ENCODE measurements at regions not wholly inside any gene's neighbourhood (a gene's known extent, or its start where the extent isn't known, plus 50 kb on each side); places are given as distances from the start of the nearest gene placed in this dataset.

DNA sequence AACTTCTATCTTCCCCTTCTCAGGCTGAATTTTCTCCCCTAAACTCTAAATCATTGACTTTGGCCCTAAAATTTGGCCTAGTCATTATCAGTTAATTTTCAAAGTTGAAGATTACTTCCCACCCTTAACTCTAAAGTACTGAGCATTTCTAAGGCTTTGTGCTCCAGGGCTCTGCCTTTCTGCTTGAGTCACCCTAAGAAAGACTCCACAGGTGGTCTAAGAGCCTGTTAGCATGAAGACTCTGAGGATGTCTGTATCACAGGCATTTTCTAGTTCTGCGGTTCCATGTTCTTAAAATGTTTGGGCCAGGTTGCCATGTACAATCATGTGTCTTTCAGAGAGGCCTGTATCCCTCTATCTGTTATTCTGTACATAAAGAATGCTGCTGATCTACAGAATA lies 808.1 kb upstream of the MANEA start:
- H3K27me3 ChIP-seq (ENCODE audit: control insufficient read depth, insufficient read depth, low read length), result no peaks in the 10 kb centered on the region
- H3K4me3 ChIP-seq (ENCODE audit: low read length in 3 of 3), result no peak overlapping the region
- TF ChIP-seq, protein P1, sequence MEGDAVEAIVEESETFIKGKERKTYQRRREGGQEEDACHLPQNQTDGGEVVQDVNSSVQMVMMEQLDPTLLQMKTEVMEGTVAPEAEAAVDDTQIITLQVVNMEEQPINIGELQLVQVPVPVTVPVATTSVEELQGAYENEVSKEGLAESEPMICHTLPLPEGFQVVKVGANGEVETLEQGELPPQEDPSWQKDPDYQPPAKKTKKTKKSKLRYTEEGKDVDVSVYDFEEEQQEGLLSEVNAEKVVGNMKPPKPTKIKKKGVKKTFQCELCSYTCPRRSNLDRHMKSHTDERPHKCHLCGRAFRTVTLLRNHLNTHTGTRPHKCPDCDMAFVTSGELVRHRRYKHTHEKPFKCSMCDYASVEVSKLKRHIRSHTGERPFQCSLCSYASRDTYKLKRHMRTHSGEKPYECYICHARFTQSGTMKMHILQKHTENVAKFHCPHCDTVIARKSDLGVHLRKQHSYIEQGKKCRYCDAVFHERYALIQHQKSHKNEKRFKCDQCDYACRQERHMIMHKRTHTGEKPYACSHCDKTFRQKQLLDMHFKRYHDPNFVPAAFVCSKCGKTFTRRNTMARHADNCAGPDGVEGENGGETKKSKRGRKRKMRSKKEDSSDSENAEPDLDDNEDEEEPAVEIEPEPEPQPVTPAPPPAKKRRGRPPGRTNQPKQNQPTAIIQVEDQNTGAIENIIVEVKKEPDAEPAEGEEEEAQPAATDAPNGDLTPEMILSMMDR (IDR thresholded peaks at IDR 0.05; ENCODE audit: borderline replicate concordance, extremely low read depth, insufficient read depth), result no peak
- no peak overlapping the region for H3K9ac ChIP-seq (ENCODE audit: low read length in 3 of 3)
- intact Hi-C loops (cut with DNase I), result no loop called here
- H3K9me3 ChIP-seq (ENCODE audit: control insufficient read depth in 2 of 3, insufficient read depth in 1 of 3, low read length in 3 of 3), result no peaks in the 10 kb centered on the region
- no peaks in the 10 kb centered on the region for H3K36me3 ChIP-seq (ENCODE audit: control insufficient read depth in 2 of 3, insufficient read depth in 3 of 3, low read length in 3 of 3)
- H3K4me1 ChIP-seq (ENCODE audit: control insufficient read depth in 2 of 3, insufficient read depth in 2 of 3, low read depth in 1 of 3, low read length in 3 of 3), result no peaks in the 10 kb centered on the region
- DNase-seq (no peak), FAIRE-seq (no peak)
- no peak overlapping the region for H3K27ac ChIP-seq (ENCODE audit: low read depth in 2 of 2, low read length in 2 of 2)

GRCh38 chr6:94751641-94752329 lies 825.5 kb upstream of the MANEA start:
- no peaks in the 10 kb centered on the region for H3K27me3 ChIP-seq (ENCODE audit: control insufficient read depth, insufficient read depth, low read length)
- H3K36me3 ChIP-seq (ENCODE audit: control insufficient read depth in 2 of 3, insufficient read depth in 3 of 3, low read length in 3 of 3), result no peaks in the 10 kb centered on the region
- no peak overlapping the region for H3K4me3 ChIP-seq (ENCODE audit: low read length in 3 of 3)
- TF ChIP-seq, protein P1 (IDR thresholded peaks at IDR 0.05; ENCODE audit: borderline replicate concordance, extremely low read depth, insufficient read depth), result no peak
- H3K9ac ChIP-seq (ENCODE audit: low read length in 3 of 3), result no peak overlapping the region
- no peak overlapping the region for H3K27ac ChIP-seq (ENCODE audit: low read depth in 2 of 2, low read length in 2 of 2)
- FAIRE-seq (no peak), DNase-seq (no peak)
- peaks cover 0 to 3% (median 2%) of the 10 kb centered on the region in 3 donors for H3K9me3 ChIP-seq (ENCODE audit: control insufficient read depth in 2 of 3, insufficient read depth in 1 of 3, low read length in 3 of 3)
- intact Hi-C loops (cut with DNase I), result no loop called here
- H3K4me1 ChIP-seq (ENCODE audit: control insufficient read depth in 2 of 3, insufficient read depth in 2 of 3, low read depth in 1 of 3, low read length in 3 of 3), result no peaks in the 10 kb centered on the region

GRCh38 chr6:94736236-94736635 lies 841.1 kb upstream of the MANEA start:
- intact Hi-C loops (cut with DNase I), result no loop called here
- TF ChIP-seq, protein P1 (IDR thresholded peaks at IDR 0.05; ENCODE audit: borderline replicate concordance, extremely low read depth, insufficient read depth), result no peak
- Histone ChIP-seq H3K9me3 (ENCODE audit: control insufficient read depth in 2 of 3, insufficient read depth in 1 of 3, low read length in 3 of 3) (no peaks in the 10 kb centered on the region), H3K9ac (ENCODE audit: low read length in 3 of 3) (no peak overlapping the region), H3K36me3 (ENCODE audit: control insufficient read depth in 2 of 3, insufficient read depth in 3 of 3, low read length in 3 of 3) (no peaks in the 10 kb centered on the region), H3K4me3 (ENCODE audit: low read length in 3 of 3) (no peak overlapping the region), H3K27me3 (ENCODE audit: control insufficient read depth, insufficient read depth, low read length) (no peaks in the 10 kb centered on the region), H3K4me1 (ENCODE audit: control insufficient read depth in 2 of 3, insufficient read depth in 2 of 3, low read depth in 1 of 3, low read length in 3 of 3) (no peaks in the 10 kb centered on the region), H3K27ac (ENCODE audit: low read depth in 2 of 2, low read length in 2 of 2) (no peak overlapping the region)
- DNase-seq (no peak), FAIRE-seq (no peak)

DNA sequence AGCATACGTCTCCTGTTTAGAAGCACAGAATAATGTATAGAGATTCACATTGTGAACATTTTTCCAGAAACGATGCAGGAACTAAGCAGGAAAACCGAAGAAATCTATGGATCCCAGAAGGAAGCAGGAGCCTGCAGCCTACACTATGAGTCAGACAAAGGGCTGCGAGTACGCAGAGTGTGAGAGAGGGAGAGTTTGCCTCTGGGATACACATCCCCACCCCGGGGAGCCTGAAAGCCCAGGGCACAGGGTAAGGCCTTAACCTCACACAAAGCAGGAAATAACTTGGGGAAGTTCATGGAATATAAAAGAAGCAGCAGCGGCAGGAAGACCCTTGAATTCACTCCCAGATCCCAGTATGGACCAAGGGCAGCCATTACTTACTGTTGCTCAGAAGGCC lies 842.1 kb upstream of the MANEA start:
- TF ChIP-seq, protein P1 (IDR thresholded peaks at IDR 0.05; ENCODE audit: borderline replicate concordance, extremely low read depth, insufficient read depth), result no peak
- H3K27me3 ChIP-seq (ENCODE audit: control insufficient read depth, insufficient read depth, low read length), result no peaks in the 10 kb centered on the region
- H3K9ac ChIP-seq (ENCODE audit: low read length in 3 of 3), result no peak overlapping the region
- FAIRE-seq, result no peak
- H3K9me3 ChIP-seq (ENCODE audit: control insufficient read depth in 2 of 3, insufficient read depth in 1 of 3, low read length in 3 of 3), result no peaks in the 10 kb centered on the region
- no peak for DNase-seq
- H3K4me1 ChIP-seq (ENCODE audit: control insufficient read depth in 2 of 3, insufficient read depth in 2 of 3, low read depth in 1 of 3, low read length in 3 of 3), result no peaks in the 10 kb centered on the region
- H3K27ac ChIP-seq (ENCODE audit: low read depth in 2 of 2, low read length in 2 of 2), result no peak overlapping the region
- intact Hi-C loops (cut with DNase I), result no loop called here
- H3K36me3 ChIP-seq (ENCODE audit: control insufficient read depth in 2 of 3, insufficient read depth in 3 of 3, low read length in 3 of 3), result no peaks in the 10 kb centered on the region
- H3K4me3 ChIP-seq (ENCODE audit: low read length in 3 of 3), result no peak overlapping the region

All from kidney (tissue), 13 donors.